OCI-LY7 (cell line): ENCODE measurements at regions not wholly inside any gene's neighbourhood (a gene's known extent, or its start where the extent isn't known, plus 50 kb on each side); places are given as distances from the start of the nearest gene placed in this dataset.

Source experiments
- EZH2phosphoT487 ChIP-seq: fragments of 200-600 bp; sonication (generic); IDR thresholded peaks from 2 replicates; pipeline ENCODE4 v1.6.1; 2018; ENCODE audit warnings: low read depth, borderline replicate concordance, mild to moderate bottlenecking, mixed run types, antibody characterized with exemption, low read length, moderate library complexity, mixed read lengths
- TF ChIP-seq, protein P1 (sequence below): fragments of 200-600 bp; sonication (generic); conservative IDR thresholded peaks from 2 replicates; pipeline ENCODE4 v1.5.1; 2014; ENCODE audit warnings: mild to moderate bottlenecking, antibody characterized with exemption, low read length, moderate library complexity, mixed read lengths

DNA sequence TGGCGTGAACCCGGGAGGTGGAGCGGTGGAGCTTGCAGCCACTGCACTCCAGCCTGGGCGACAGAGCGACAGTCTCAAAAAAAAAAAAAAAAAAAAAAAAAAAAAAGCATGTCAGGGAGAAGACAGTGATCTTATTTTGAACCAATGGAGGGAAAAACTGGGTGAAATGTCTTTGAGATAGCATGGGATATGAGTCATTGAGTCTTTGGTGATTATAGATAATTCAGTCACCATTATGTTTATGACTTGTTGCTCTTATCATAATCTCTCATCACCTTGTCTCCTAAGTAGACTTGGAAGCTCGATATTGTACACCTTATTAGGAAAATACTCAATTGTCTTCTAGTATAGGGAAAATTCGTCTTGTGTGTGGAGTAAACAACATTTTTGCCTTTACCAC lies 55.1 kb upstream of the KDM4C start:
- TF ChIP-seq, protein P1, sequence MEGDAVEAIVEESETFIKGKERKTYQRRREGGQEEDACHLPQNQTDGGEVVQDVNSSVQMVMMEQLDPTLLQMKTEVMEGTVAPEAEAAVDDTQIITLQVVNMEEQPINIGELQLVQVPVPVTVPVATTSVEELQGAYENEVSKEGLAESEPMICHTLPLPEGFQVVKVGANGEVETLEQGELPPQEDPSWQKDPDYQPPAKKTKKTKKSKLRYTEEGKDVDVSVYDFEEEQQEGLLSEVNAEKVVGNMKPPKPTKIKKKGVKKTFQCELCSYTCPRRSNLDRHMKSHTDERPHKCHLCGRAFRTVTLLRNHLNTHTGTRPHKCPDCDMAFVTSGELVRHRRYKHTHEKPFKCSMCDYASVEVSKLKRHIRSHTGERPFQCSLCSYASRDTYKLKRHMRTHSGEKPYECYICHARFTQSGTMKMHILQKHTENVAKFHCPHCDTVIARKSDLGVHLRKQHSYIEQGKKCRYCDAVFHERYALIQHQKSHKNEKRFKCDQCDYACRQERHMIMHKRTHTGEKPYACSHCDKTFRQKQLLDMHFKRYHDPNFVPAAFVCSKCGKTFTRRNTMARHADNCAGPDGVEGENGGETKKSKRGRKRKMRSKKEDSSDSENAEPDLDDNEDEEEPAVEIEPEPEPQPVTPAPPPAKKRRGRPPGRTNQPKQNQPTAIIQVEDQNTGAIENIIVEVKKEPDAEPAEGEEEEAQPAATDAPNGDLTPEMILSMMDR = no peak
- TF ChIP-seq EZH2phosphoT487 = no peak
